Urinary bladder (tissue), 3 donors: ENCODE measurements at regions not wholly inside any gene's neighbourhood (a gene's known extent, or its start where the extent isn't known, plus 50 kb on each side); places are given as distances from the start of the nearest gene placed in this dataset.

Experiments used
- DNase-seq: peaks from one replicate; pipeline ENCODE4 v3.0.0-alpha.2; 2015; ENCODE audit errors: extremely low spot score
- H3K27ac ChIP-seq: one replicate; pipeline ENCODE4 v1.5.1; 2013; ENCODE audit warnings: low read depth, mild to moderate bottlenecking, moderate library complexity
- H3K36me3 ChIP-seq: one replicate; pipeline ENCODE4 v1.6.1; 2013; ENCODE audit warnings: mild to moderate bottlenecking, moderate library complexity; ENCODE audit not compliant: insufficient read depth
- H3K4me1 ChIP-seq: one replicate; pipeline ENCODE4 v1.6.1; 2013; ENCODE audit warnings: mild to moderate bottlenecking, moderate library complexity; ENCODE audit not compliant: insufficient read depth
- H3K4me3 ChIP-seq: one replicate; pipeline ENCODE4 v1.5.1; 2013; ENCODE audit warnings: low read depth, low read length
- WGBS: extraction: QIAGEN DNeasy Blood & Tissue Kit; methylation state at CpG from one replicate; pipeline ENCODE4 v1.1.7; 2013; 5-methylcytosine and 5-hydroxymethylcytosine counted together
- donor health status: healthy with polysubstance abuse.
- donor health status: healthy.

- 62% methylated on average over 2 of the region's 2 CpGs for WGBS
- no peak for DNase-seq
- H3K4me1 ChIP-seq = no peaks in the 10 kb centered on the region
- no peak overlapping the region for H3K27ac ChIP-seq
- H3K4me3 ChIP-seq = no peak overlapping the region
- no peaks in the 10 kb centered on the region for H3K36me3 ChIP-seq
These were observed 53.0 kb upstream of the SMOX start for GRCh38 chr20:4095639-4096038.

- H3K27ac ChIP-seq = no peak overlapping the region
- no peak overlapping the region for H3K4me3 ChIP-seq
- 53% methylated on average over 24 of the region's 24 CpGs for WGBS
- no peaks in the 10 kb centered on the region for H3K4me1 ChIP-seq
- DNase-seq = no peak
- H3K36me3 ChIP-seq = no peaks in the 10 kb centered on the region
These were observed 56.8 kb upstream of the SMOX start for GRCh38 chr20:4091490-4092479.

- Histone ChIP-seq H3K4me3 (no peak overlapping the region), H3K36me3 (no peaks in the 10 kb centered on the region), H3K4me1 (no peaks in the 10 kb centered on the region), H3K27ac (no peak overlapping the region)
- 77% methylated on average over 6 of the region's 6 CpGs for WGBS
- DNase-seq = no peak
These were observed 57.7 kb upstream of the SMOX start for GRCh38 chr20:4090756-4091489.

GRCh38 chr20:4089756-4090487 lies 58.7 kb upstream of the SMOX start:
- Histone ChIP-seq H3K27ac (no peak overlapping the region), H3K36me3 (no peaks in the 10 kb centered on the region), H3K4me1 (no peaks in the 10 kb centered on the region), H3K4me3 (no peak overlapping the region)
- 83% methylated on average over 11 of the region's 11 CpGs for WGBS
- DNase-seq = no peak

- H3K4me1 ChIP-seq = no peaks in the 10 kb centered on the region
- H3K36me3 ChIP-seq = no peaks in the 10 kb centered on the region
- H3K4me3 ChIP-seq = no peak overlapping the region
- 93% methylated on average over 4 of the region's 4 CpGs for WGBS
- H3K27ac ChIP-seq = no peak overlapping the region
- DNase-seq = no peak
These were observed 59.9 kb upstream of the SMOX start for GRCh38 chr20:4088766-4089165.

GRCh38 chr20:4087923-4088322 lies 60.7 kb upstream of the SMOX start:
- DNase-seq = no peak
- H3K4me3 ChIP-seq = no peak overlapping the region
- WGBS = 86% methylated on average over 4 of the region's 4 CpGs
- no peaks in the 10 kb centered on the region for H3K36me3 ChIP-seq
- H3K27ac ChIP-seq = no peak overlapping the region
- no peaks in the 10 kb centered on the region for H3K4me1 ChIP-seq

- Histone ChIP-seq H3K36me3 (no peaks in the 10 kb centered on the region), H3K4me1 (no peaks in the 10 kb centered on the region), H3K27ac (no peak overlapping the region), H3K4me3 (no peak overlapping the region)
- WGBS = 80% methylated on average over 13 of the region's 13 CpGs
- no peak for DNase-seq
These were observed 61.6 kb upstream of the SMOX start for GRCh38 chr20:4086771-4087687.

GRCh38 chr20:4084721-4085120 lies 63.9 kb upstream of the SMOX start:
- WGBS = 76% methylated on average over 4 of the region's 4 CpGs
- no peaks in the 10 kb centered on the region for H3K36me3 ChIP-seq
- no peak overlapping the region for H3K4me3 ChIP-seq
- no peak overlapping the region for H3K27ac ChIP-seq
- no peaks in the 10 kb centered on the region for H3K4me1 ChIP-seq
- DNase-seq = no peak

- H3K4me1 ChIP-seq = no peaks in the 10 kb centered on the region
- DNase-seq = no peak
- no peaks in the 10 kb centered on the region for H3K36me3 ChIP-seq
- no peak overlapping the region for H3K27ac ChIP-seq
- 100% methylated on average over 1 of the region's 1 CpG for WGBS
- H3K4me3 ChIP-seq = no peak overlapping the region
These were observed 64.5 kb upstream of the SMOX start for GRCh38 chr20:4084096-4084495.

GRCh38 chr20:4083098-4083865 lies 65.3 kb upstream of the SMOX start:
- peak overlapping the region; percentile 30 for H3K27ac ChIP-seq
- WGBS = 15% methylated on average over 6 of the region's 11 CpGs
- DNase-seq = no peak
- no peak overlapping the region for H3K4me3 ChIP-seq
- no peaks in the 10 kb centered on the region for H3K36me3 ChIP-seq
- H3K4me1 ChIP-seq = no peaks in the 10 kb centered on the region

- no peak overlapping the region for H3K4me3 ChIP-seq
- WGBS = 30% methylated on average over 7 of the region's 7 CpGs
- H3K27ac ChIP-seq = peak overlapping the region; percentile 75
- DNase-seq = no peak
- H3K36me3 ChIP-seq = no peaks in the 10 kb centered on the region
- H3K4me1 ChIP-seq = no peaks in the 10 kb centered on the region
These were observed 66.1 kb upstream of the SMOX start for GRCh38 chr20:4082406-4083097.

GRCh38 chr20:4081421-4081820 lies 66.1 kb upstream of the RNF24 start:
- Histone ChIP-seq H3K36me3 (no peaks in the 10 kb centered on the region), H3K27ac (no peak overlapping the region), H3K4me1 (no peaks in the 10 kb centered on the region), H3K4me3 (no peak overlapping the region)
- WGBS = 67% methylated on average over 4 of the region's 4 CpGs
- DNase-seq = no peak
